Stomach (tissue), 8 donors: ENCODE measurements at regions not wholly inside any gene's neighbourhood (a gene's known extent, or its start where the extent isn't known, plus 50 kb on each side); places are given as distances from the start of the nearest gene placed in this dataset.

Source experiments
- DNase-seq, 2 donors: peaks; one replicate each; pipeline versions ENCODE4 v3.0.0 to v3.0.0-alpha.2; 2013 to 2019
- H3K27ac ChIP-seq, 5 donors: fragments of 200-600 bp in 4 of 5; sonication (generic) in 4 of 5; one replicate each; pipeline ENCODE4 v1.5.1; 2013 to 2019; ENCODE audit warnings: mild to moderate bottlenecking in 1 of 5, moderate library complexity in 1 of 5
- H3K27me3 ChIP-seq, 3 donors: fragments of 200-600 bp; sonication (generic); one replicate each; pipeline ENCODE4 v1.5.1; 2017 to 2019; ENCODE audit warnings: mixed run types in 1 of 3
- H3K36me3 ChIP-seq, 4 donors: fragments of 200-600 bp; sonication (generic); 1 replicate in 3 of 4; 2 replicates in 1 of 4; pipeline ENCODE4 v1.5.1; 2016 to 2019
- H3K4me1 ChIP-seq, 4 donors: fragments of 200-600 bp; sonication (generic); one replicate each; pipeline ENCODE4 v1.5.1; 2016 to 2019
- H3K4me3 ChIP-seq, 4 donors: fragments of 200-600 bp; sonication (generic) in 3 of 4; one replicate each; pipeline ENCODE4 v1.5.1; 2016 to 2019; ENCODE audit warnings: mild to moderate bottlenecking in 1 of 4
- H3K9me3 ChIP-seq, 4 donors: fragments of 200-600 bp; sonication (generic); one replicate each; pipeline ENCODE4 v1.5.1; 2016 to 2019
- CTCF ChIP-seq, 7 experiments: fragments of 450-650 bp in 4 of 7; fragments of 200-600 bp in 3 of 7; sonication (generic) in 3 of 7; IDR thresholded peaks; one replicate each; pipeline ENCODE4 v1.5.1; 2016 to 2019; ENCODE audit warnings: antibody characterized with exemption in 7 of 7, control low read depth in 2 of 7, mild to moderate bottlenecking in 1 of 7
- EP300 ChIP-seq: sonication (generic); formaldehyde crosslinking; IDR thresholded peaks from one replicate; pipeline ENCODE4 v1.6.1; 2017; ENCODE audit warnings: antibody characterized with exemption
- POLR2A ChIP-seq, 4 donors: fragments of 450-650 bp; IDR thresholded peaks; one replicate each; pipeline ENCODE4 v1.6.1; 2016; ENCODE audit warnings: antibody characterized with exemption in 4 of 4, control low read depth in 2 of 4, mild to moderate bottlenecking in 1 of 4, moderate library complexity in 1 of 4
- POLR2AphosphoS5 ChIP-seq, 3 donors: sonication (generic); formaldehyde crosslinking; IDR thresholded peaks; one replicate each; pipeline ENCODE4 v1.6.1; 2016; ENCODE audit warnings: antibody characterized with exemption in 3 of 3
- WGBS, 5 donors: extraction: QIAGEN DNeasy Blood & Tissue Kit in 3 of 5; methylation state at CpG; one replicate each; pipeline versions ENCODE4 v1.1.5 to v1.1.7; 2013 to 2018; 5-methylcytosine and 5-hydroxymethylcytosine counted together
- intact Hi-C: fragments of 100-400 bp; cut with DNase I; formaldehyde crosslinking; loops from one replicate; pipeline ENCODE4 v1.15.1; 2023; ENCODE audit warnings: low total_unique reads
- donor health status: healthy with polysubstance abuse.
- donor health status: Bipolar disorder and iron deficiency.
- donor health status: healthy.

- WGBS, 5 donors, result 39 to 78% (median 68%) methylated on average over 1 of the region's 1 CpG
- peaks cover 0 to 7% (median 0%) of the 10 kb centered on the region in 4 donors for H3K9me3 ChIP-seq
- no peak overlapping the region for H3K4me3 ChIP-seq
- intact Hi-C loops, result no loop called here
- no peaks in the 10 kb centered on the region for H3K36me3 ChIP-seq
- DNase-seq, result no peak
- no peak for TF ChIP-seq CTCF (IDR thresholded peaks at IDR 0.05)
- no peak for TF ChIP-seq POLR2A (IDR thresholded peaks at IDR 0.05)
- no peak for TF ChIP-seq POLR2AphosphoS5 (IDR thresholded peaks at IDR 0.05)
- no peak for TF ChIP-seq EP300
- no peaks in the 10 kb centered on the region for H3K27me3 ChIP-seq
- no peaks in the 10 kb centered on the region for H3K4me1 ChIP-seq
- H3K27ac ChIP-seq, result no peak overlapping the region
These were observed 281.4 kb upstream of the RGS17 start for GRCh38 chr6:153412519-153412918.

- no peak overlapping the region for H3K4me3 ChIP-seq
- no peaks in the 10 kb centered on the region for H3K36me3 ChIP-seq
- H3K27me3 ChIP-seq, result no peaks in the 10 kb centered on the region
- H3K4me1 ChIP-seq, result no peaks in the 10 kb centered on the region
- intact Hi-C loops, result no loop called here
- no peak for DNase-seq
- no peak for TF ChIP-seq EP300
- TF ChIP-seq POLR2A (IDR thresholded peaks at IDR 0.05), result no peak
- TF ChIP-seq POLR2AphosphoS5 (IDR thresholded peaks at IDR 0.05), result no peak
- TF ChIP-seq CTCF (IDR thresholded peaks at IDR 0.05), result no peak
- H3K9me3 ChIP-seq, result peaks cover 0 to 7% (median 0%) of the 10 kb centered on the region in 4 donors
- no peak overlapping the region for H3K27ac ChIP-seq
- WGBS, 5 donors, result 84 to 94% (median 90%) methylated on average over 3 of the region's 3 CpGs
These were observed 280.1 kb upstream of the RGS17 start for GRCh38 chr6:153411070-153411648.

- WGBS, 5 donors, result 77 to 85% (median 80%) methylated on average over 4 of the region's 4 CpGs
- no peak overlapping the region for H3K4me3 ChIP-seq
- no peaks in the 10 kb centered on the region for H3K36me3 ChIP-seq
- no peak for DNase-seq
- H3K27ac ChIP-seq, result no peak overlapping the region
- H3K4me1 ChIP-seq, result no peaks in the 10 kb centered on the region
- H3K9me3 ChIP-seq, result no peaks in the 10 kb centered on the region
- no peak for TF ChIP-seq POLR2A (IDR thresholded peaks at IDR 0.05)
- no peak for TF ChIP-seq POLR2AphosphoS5 (IDR thresholded peaks at IDR 0.05)
- no peak for TF ChIP-seq CTCF (IDR thresholded peaks at IDR 0.05)
- no peak for TF ChIP-seq EP300
- H3K27me3 ChIP-seq, result no peaks in the 10 kb centered on the region
- intact Hi-C loops, result no loop called here
These were observed 274.8 kb upstream of the RGS17 start for GRCh38 chr6:153405931-153406330.

- Histone ChIP-seq H3K4me3 (no peak overlapping the region), H3K36me3 (no peaks in the 10 kb centered on the region), H3K9me3 (no peaks in the 10 kb centered on the region), H3K4me1 (no peaks in the 10 kb centered on the region), H3K27ac (no peak overlapping the region), H3K27me3 (no peaks in the 10 kb centered on the region)
- 81 to 88% (median 85%) methylated on average over 2 of the region's 2 CpGs for WGBS, 5 donors
- intact Hi-C loops, result no loop called here
- no peak for TF ChIP-seq EP300
- no peak for TF ChIP-seq CTCF (IDR thresholded peaks at IDR 0.05)
- TF ChIP-seq POLR2A (IDR thresholded peaks at IDR 0.05), result no peak
- no peak for TF ChIP-seq POLR2AphosphoS5 (IDR thresholded peaks at IDR 0.05)
- no peak for DNase-seq
These were observed 270.7 kb upstream of the RGS17 start for GRCh38 chr6:153401751-153402150.
